ENCODE measurements at regions not wholly inside any gene's neighbourhood (a gene's known extent, or its start where the extent isn't known, plus 50 kb on each side); places are given as distances from the start of the nearest gene placed in this dataset.
"Not testable (repeated sequence)": the region's sequence is repeated elsewhere in the genome, so short reads cannot be mapped to it uniquely, and the experiment has no call there.

DNA sequence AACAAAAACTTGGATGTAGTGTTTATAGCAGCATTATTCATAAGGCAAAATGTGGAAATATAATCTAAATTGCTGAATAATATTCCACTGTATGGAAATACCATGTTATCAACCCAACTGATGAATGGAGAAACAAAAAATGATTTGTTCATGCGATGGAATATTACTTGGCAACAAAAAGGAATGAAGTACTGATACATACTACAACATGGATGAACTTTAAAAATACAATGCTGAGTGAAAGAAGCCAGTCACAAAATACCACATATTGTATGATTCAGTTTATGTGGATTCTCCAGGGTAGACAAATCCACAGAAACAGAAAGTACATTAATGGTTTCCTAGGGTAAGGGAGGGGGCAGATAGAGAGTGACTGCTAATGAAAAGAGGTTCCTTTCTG, 83.7 kb upstream of the DNAH5 start:
- TF ChIP-seq EZH2 (IDR thresholded peaks at IDR 0.05; ENCODE audit: borderline replicate concordance, low read depth, low read length, poor library complexity, severe bottlenecking): no peak
- TF ChIP-seq, protein P1, sequence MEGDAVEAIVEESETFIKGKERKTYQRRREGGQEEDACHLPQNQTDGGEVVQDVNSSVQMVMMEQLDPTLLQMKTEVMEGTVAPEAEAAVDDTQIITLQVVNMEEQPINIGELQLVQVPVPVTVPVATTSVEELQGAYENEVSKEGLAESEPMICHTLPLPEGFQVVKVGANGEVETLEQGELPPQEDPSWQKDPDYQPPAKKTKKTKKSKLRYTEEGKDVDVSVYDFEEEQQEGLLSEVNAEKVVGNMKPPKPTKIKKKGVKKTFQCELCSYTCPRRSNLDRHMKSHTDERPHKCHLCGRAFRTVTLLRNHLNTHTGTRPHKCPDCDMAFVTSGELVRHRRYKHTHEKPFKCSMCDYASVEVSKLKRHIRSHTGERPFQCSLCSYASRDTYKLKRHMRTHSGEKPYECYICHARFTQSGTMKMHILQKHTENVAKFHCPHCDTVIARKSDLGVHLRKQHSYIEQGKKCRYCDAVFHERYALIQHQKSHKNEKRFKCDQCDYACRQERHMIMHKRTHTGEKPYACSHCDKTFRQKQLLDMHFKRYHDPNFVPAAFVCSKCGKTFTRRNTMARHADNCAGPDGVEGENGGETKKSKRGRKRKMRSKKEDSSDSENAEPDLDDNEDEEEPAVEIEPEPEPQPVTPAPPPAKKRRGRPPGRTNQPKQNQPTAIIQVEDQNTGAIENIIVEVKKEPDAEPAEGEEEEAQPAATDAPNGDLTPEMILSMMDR (conservative IDR thresholded peaks at IDR 0.05; ENCODE audit: low read depth, low read length): no peak
- Histone ChIP-seq H3K9me3 (ENCODE audit: low read depth, low read length, poor library complexity, severe bottlenecking) (no peaks in the 10 kb centered on the region), H3K4me3 (ENCODE audit: low read depth, low read length, poor library complexity, severe bottlenecking) (no peak overlapping the region), H3K36me3 (ENCODE audit: insufficient read depth, low read length, poor library complexity, severe bottlenecking) (no peaks in the 10 kb centered on the region), H3K4me1 (ENCODE audit: insufficient read depth, low read length, poor library complexity, severe bottlenecking) (no peaks in the 10 kb centered on the region), H3K27ac (ENCODE audit: low read depth, low read length, poor library complexity, severe bottlenecking) (no peak overlapping the region), H3K27me3 (replicated peaks; ENCODE audit: insufficient read depth, low read depth, low read length, poor library complexity) (no peaks in the 10 kb centered on the region)
- ChIA-PET POLR2A (ENCODE audit: low non-redundant PET) (no interaction called here), CTCF (no interaction called here)
- DNase-seq (ENCODE audit: low spot score): no peak
- BruUV-seq (replicated peaks): no TSS peak
- intact Hi-C loops (cut with micrococcal nuclease; ENCODE audit: unreplicated experiment): no loop called here

DNA sequence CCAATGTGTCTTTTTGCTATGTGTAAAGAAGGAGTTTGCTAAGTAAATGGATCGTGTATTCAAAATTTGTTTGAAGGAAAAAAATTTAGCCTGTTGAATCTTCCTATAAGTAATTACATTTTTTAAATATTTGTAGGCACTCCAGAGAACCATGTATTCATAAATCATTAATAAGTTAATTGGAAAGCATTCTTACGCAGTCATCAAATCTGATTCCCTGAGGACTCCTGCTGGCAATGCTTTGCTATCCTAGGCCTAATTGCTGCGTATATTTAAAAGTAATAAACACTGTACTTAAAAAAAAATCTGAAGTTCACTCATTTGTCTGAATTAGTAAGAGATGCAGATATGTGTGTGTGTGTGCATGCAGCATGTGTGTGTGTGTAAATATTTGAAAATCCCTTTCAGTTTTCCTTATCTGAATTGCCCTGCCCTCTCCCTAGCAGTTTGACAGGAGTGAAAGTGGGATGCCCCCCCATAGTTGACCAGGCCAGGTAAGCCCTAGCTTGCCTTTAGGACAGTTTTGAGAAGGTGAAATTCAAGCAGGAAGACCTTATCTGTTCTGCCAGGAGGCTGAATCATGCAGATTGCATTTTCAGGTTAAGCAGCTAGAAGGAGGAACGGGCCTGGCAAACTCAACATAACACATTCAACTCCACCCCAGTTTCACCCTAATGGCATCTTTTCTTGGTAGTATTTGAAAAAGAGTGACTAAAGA, 81.2 kb upstream of the DNAH5 start:
- DNase-seq (ENCODE audit: low spot score): no peak
- no TSS peak for BruUV-seq (replicated peaks)
- intact Hi-C loops (cut with micrococcal nuclease; ENCODE audit: unreplicated experiment): no loop called here
- Histone ChIP-seq H3K4me3 (ENCODE audit: low read depth, low read length, poor library complexity, severe bottlenecking) (no peak overlapping the region), H3K27ac (ENCODE audit: low read depth, low read length, poor library complexity, severe bottlenecking) (no peak overlapping the region), H3K36me3 (ENCODE audit: insufficient read depth, low read length, poor library complexity, severe bottlenecking) (no peaks in the 10 kb centered on the region), H3K4me1 (ENCODE audit: insufficient read depth, low read length, poor library complexity, severe bottlenecking) (no peaks in the 10 kb centered on the region), H3K27me3 (replicated peaks; ENCODE audit: insufficient read depth, low read depth, low read length, poor library complexity) (no peaks in the 10 kb centered on the region), H3K9me3 (ENCODE audit: low read depth, low read length, poor library complexity, severe bottlenecking) (no peaks in the 10 kb centered on the region)
- CTCF ChIA-PET: no interaction called here
- POLR2A ChIA-PET (ENCODE audit: low non-redundant PET): no interaction called here
- TF ChIP-seq EZH2 (IDR thresholded peaks at IDR 0.05; ENCODE audit: borderline replicate concordance, low read depth, low read length, poor library complexity, severe bottlenecking): no peak
- TF ChIP-seq, protein P1 (conservative IDR thresholded peaks at IDR 0.05; ENCODE audit: low read depth, low read length): no peak

DNA sequence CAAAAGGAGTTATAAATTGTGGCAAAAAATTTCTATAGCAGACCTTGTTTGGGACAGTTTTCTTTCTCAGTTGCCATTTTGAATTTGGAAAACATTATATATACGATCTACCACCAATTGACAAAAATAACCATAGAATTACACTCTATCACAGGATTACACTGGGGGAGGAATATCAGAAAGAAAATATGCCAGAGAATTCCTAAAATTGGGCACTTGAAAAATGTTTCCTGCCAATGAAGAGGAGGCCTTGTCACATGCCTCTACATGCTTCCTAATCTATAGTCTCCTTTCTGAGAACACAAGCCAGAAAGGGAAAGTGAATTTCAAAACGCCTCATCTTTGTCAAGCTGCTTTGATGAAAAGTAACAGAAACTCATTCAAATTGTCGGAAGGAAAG, 78.5 kb upstream of the DNAH5 start:
- no peaks in the 10 kb centered on the region for H3K9me3 ChIP-seq (ENCODE audit: low read depth, low read length, poor library complexity, severe bottlenecking)
- intact Hi-C loops (cut with micrococcal nuclease; ENCODE audit: unreplicated experiment): no loop called here
- no peak for DNase-seq (ENCODE audit: low spot score)
- H3K27me3 ChIP-seq (replicated peaks; ENCODE audit: insufficient read depth, low read depth, low read length, poor library complexity): no peaks in the 10 kb centered on the region
- ChIA-PET POLR2A (ENCODE audit: low non-redundant PET) (no interaction called here), CTCF (no interaction called here)
- no peaks in the 10 kb centered on the region for H3K36me3 ChIP-seq (ENCODE audit: insufficient read depth, low read length, poor library complexity, severe bottlenecking)
- H3K4me1 ChIP-seq (ENCODE audit: insufficient read depth, low read length, poor library complexity, severe bottlenecking): no peaks in the 10 kb centered on the region
- TF ChIP-seq, protein P1 (conservative IDR thresholded peaks at IDR 0.05; ENCODE audit: low read depth, low read length): no peak
- no peak for TF ChIP-seq EZH2 (IDR thresholded peaks at IDR 0.05; ENCODE audit: borderline replicate concordance, low read depth, low read length, poor library complexity, severe bottlenecking)
- BruUV-seq (replicated peaks): no TSS peak
- no peak overlapping the region for H3K4me3 ChIP-seq (ENCODE audit: low read depth, low read length, poor library complexity, severe bottlenecking)
- no peak overlapping the region for H3K27ac ChIP-seq (ENCODE audit: low read depth, low read length, poor library complexity, severe bottlenecking)

DNA sequence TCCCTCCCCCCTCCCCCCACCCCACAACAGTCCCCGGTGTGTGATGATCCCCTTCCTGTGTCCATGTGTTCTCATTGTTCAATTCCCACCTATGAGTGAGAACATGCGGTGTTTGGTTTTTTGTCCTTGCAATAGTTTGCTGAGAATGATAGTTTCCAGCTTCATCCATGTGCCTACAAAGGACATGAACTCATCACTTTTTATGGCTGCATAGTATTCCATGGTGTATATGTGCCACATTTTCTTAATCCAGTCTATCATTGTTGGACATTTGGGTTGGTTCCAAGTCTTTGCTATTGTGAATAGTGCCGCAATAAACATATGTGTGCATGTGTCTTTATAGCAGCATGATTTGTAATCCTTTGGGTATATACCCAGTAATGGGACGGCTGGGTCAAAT, 76.5 kb upstream of the DNAH5 start:
- H3K36me3 ChIP-seq (ENCODE audit: insufficient read depth, low read length, poor library complexity, severe bottlenecking); H3K27me3 ChIP-seq (replicated peaks; ENCODE audit: insufficient read depth, low read depth, low read length, poor library complexity); CTCF ChIA-PET; intact Hi-C loops (cut with micrococcal nuclease; ENCODE audit: unreplicated experiment); POLR2A ChIA-PET (ENCODE audit: low non-redundant PET); H3K4me1 ChIP-seq (ENCODE audit: insufficient read depth, low read length, poor library complexity, severe bottlenecking); H3K4me3 ChIP-seq (ENCODE audit: low read depth, low read length, poor library complexity, severe bottlenecking); H3K27ac ChIP-seq (ENCODE audit: low read depth, low read length, poor library complexity, severe bottlenecking); DNase-seq (ENCODE audit: low spot score); H3K9me3 ChIP-seq (ENCODE audit: low read depth, low read length, poor library complexity, severe bottlenecking); BruUV-seq (replicated peaks): not testable (repeated sequence)
